Fibroblast of lung (primary cell): ENCODE measurements at regions not wholly inside any gene's neighbourhood (a gene's known extent, or its start where the extent isn't known, plus 50 kb on each side); places are given as distances from the start of the nearest gene placed in this dataset.

ENCODE experiments used
- EZH2 ChIP-seq: IDR thresholded peaks from 2 replicates; pipeline ENCODE4 v1.5.1; 2012; ENCODE audit warnings: low read length, control low read depth, mild to moderate bottlenecking; ENCODE audit errors: missing control alignments
- TF ChIP-seq, protein P1 (sequence below), 2 donors: IDR thresholded peaks in 1 of 2; conservative IDR thresholded peaks in 1 of 2; 1 replicate in 1 of 2; 2 replicates in 1 of 2; pipeline ENCODE4 v1.5.1; 2011 to 2012; ENCODE audit warnings: low read length in 2 of 2, control low read depth in 1 of 2, inconsistent platforms in 1 of 2, low read depth in 1 of 2, mild to moderate bottlenecking in 1 of 2

DNA sequence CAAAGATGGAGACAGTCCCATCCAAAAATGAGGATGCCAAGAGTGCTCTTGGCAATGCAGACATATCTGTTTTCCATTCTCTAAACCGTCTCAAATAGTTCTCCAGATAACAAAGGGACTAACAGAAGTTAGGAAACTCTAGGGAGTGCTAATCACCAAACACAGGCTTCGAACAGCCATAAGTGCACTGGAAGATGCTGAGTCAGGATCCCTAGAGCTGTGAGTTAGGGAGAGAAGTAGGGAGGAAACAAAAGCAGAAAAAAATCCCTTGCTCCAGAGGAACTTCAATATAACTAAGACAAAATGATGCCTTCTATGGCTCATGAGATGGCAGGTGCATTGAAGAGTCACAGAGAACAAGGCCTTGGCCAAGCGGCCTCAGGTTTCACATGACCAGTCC is 251.0 kb upstream of the PPARGC1A start:
- TF ChIP-seq, protein P1, sequence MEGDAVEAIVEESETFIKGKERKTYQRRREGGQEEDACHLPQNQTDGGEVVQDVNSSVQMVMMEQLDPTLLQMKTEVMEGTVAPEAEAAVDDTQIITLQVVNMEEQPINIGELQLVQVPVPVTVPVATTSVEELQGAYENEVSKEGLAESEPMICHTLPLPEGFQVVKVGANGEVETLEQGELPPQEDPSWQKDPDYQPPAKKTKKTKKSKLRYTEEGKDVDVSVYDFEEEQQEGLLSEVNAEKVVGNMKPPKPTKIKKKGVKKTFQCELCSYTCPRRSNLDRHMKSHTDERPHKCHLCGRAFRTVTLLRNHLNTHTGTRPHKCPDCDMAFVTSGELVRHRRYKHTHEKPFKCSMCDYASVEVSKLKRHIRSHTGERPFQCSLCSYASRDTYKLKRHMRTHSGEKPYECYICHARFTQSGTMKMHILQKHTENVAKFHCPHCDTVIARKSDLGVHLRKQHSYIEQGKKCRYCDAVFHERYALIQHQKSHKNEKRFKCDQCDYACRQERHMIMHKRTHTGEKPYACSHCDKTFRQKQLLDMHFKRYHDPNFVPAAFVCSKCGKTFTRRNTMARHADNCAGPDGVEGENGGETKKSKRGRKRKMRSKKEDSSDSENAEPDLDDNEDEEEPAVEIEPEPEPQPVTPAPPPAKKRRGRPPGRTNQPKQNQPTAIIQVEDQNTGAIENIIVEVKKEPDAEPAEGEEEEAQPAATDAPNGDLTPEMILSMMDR (conservative IDR thresholded peaks at IDR 0.05 in 1 of 2, IDR thresholded peaks at IDR 0.05 in 1 of 2; ENCODE audit: low read depth in 1 of 2, low read length in 2 of 2): no peak
- TF ChIP-seq EZH2: no peak
